H1 (cell line): ENCODE measurements at regions not wholly inside any gene's neighbourhood (a gene's known extent, or its start where the extent isn't known, plus 50 kb on each side); places are given as distances from the start of the nearest gene placed in this dataset.

Experiments
- CTCF ChIA-PET: fragments of 300-600 bp; sonication (Branson Sonifier 250); formaldehyde crosslinking; loops from one replicate; lab custom pipeline; 2021; ENCODE audit not compliant: partially characterized antibody; lab: Charles Lee
- POLR2A ChIA-PET: fragments of 300-600 bp; sonication (Branson Sonifier 250); formaldehyde crosslinking; loops from one replicate; lab custom pipeline; 2021; ENCODE audit warnings: inconsistent platforms; ENCODE audit not compliant: partially characterized antibody; lab: Charles Lee
- DNase-seq, 2 experiments: peaks; one replicate each; pipeline versions ENCODE4 v3.0.0 to v3.0.0-alpha.2; 2010 to 2022; ENCODE audit warnings: low spot score in 2 of 2, low read depth in 1 of 2, mixed read lengths in 1 of 2
- FAIRE-seq: peaks from 2 replicates; lab custom pipeline; 2011; peaks lifted over from hg19 to GRCh38; lab: Jason Lieb, UNC
- H2AFZ ChIP-seq: 2 replicates; pipeline ENCODE4 v1.8.1; 2012; ENCODE audit warnings: low read length, inconsistent platforms
- H2AK5ac ChIP-seq: 2 replicates; pipeline ENCODE4 v1.6.1; 2013; ENCODE audit warnings: low read depth, low read length
- H2BK120ac ChIP-seq: replicated peaks from 2 replicates; pipeline ENCODE3; 2013; ENCODE audit warnings: low read depth, low read length, inconsistent platforms
- H2BK12ac ChIP-seq: 2 replicates; pipeline ENCODE4 v1.6.1; 2013; ENCODE audit warnings: low read depth, low read length
- H2BK15ac ChIP-seq: 2 replicates; pipeline ENCODE4 v1.6.1; 2013; ENCODE audit warnings: low read length
- H2BK20ac ChIP-seq: 2 replicates; pipeline ENCODE4 v1.6.1; 2013; ENCODE audit warnings: low read length
- H2BK5ac ChIP-seq: 2 replicates; pipeline ENCODE4 v1.6.1; 2013; ENCODE audit warnings: low read depth, low read length
- H3K14ac ChIP-seq: 2 replicates; pipeline ENCODE4 v1.6.1; 2013; ENCODE audit warnings: inconsistent platforms; ENCODE audit not compliant: insufficient read length
- H3K18ac ChIP-seq: 2 replicates; pipeline ENCODE4 v1.6.1; 2013; ENCODE audit warnings: low read length; ENCODE audit errors: extremely low read depth
- H3K23ac ChIP-seq: 2 replicates; pipeline ENCODE4 v1.6.1; 2013; ENCODE audit warnings: inconsistent platforms; ENCODE audit not compliant: insufficient read length
- H3K23me2 ChIP-seq: 2 replicates; pipeline ENCODE4 v1.6.1; 2013; ENCODE audit warnings: low read depth, low read length
- H3K27ac ChIP-seq: 2 replicates; pipeline ENCODE4 v1.6.1; 2011; ENCODE audit warnings: low read depth, low read length, inconsistent platforms
- H3K27me3 ChIP-seq, 4 experiments: replicated peaks in 1 of 4; 1 replicate in 1 of 4; 2 replicates in 3 of 4; pipeline versions ENCODE4 v1.6.1 to v1.8.1; 2011 to 2013; ENCODE audit warnings: low read length in 3 of 4, mild to moderate bottlenecking in 3 of 4, inconsistent platforms in 2 of 4, mixed read lengths in 2 of 4, moderate library complexity in 1 of 4; ENCODE audit not compliant: control insufficient read depth in 3 of 4, insufficient read depth in 3 of 4; ENCODE audit errors: extremely low read depth in 1 of 4
- H3K36me3 ChIP-seq, 4 experiments: 2 replicates each; pipeline versions ENCODE4 v1.6.1 to v1.8.1; 2011 to 2013; ENCODE audit warnings: mild to moderate bottlenecking in 4 of 4, low read length in 3 of 4, moderate library complexity in 2 of 4, control low read depth in 1 of 4, inconsistent platforms in 1 of 4; ENCODE audit not compliant: insufficient read depth in 4 of 4, control insufficient read depth in 2 of 4
- H3K4ac ChIP-seq: replicated peaks from 2 replicates; pipeline ENCODE3; 2013; ENCODE audit warnings: low read length, low read depth, mixed read lengths, inconsistent platforms; ENCODE audit not compliant: insufficient read length
- H3K4me1 ChIP-seq, 4 experiments: replicated peaks in 1 of 4; 1 replicate in 1 of 4; 2 replicates in 3 of 4; pipeline versions ENCODE4 v1.6.1 to v1.8.1; 2011 to 2013; ENCODE audit warnings: low read length in 3 of 4, inconsistent platforms in 2 of 4, mixed read lengths in 1 of 4; ENCODE audit not compliant: insufficient read depth in 4 of 4, control insufficient read depth in 3 of 4
- H3K4me2 ChIP-seq, 2 experiments: 2 replicates each; pipeline versions ENCODE4 v1.6.1 to v1.8.1; 2011 to 2013; ENCODE audit warnings: low read depth in 2 of 2, low read length in 2 of 2, control low read depth in 1 of 2, inconsistent platforms in 1 of 2, mild to moderate bottlenecking in 1 of 2; ENCODE audit not compliant: insufficient read depth in 1 of 2
- H3K4me3 ChIP-seq, 4 experiments: fragments of 200-600, 300-600 bp in 1 of 4; sonication (generic), shearing (Covaris generic), sonication (Bioruptor Twin) in 1 of 4; 2 replicates each; pipeline versions ENCODE4 v1.5.1 to v1.8.1; 2011 to 2016; ENCODE audit warnings: low read length in 4 of 4, low read depth in 3 of 4, control low read depth in 2 of 4, inconsistent platforms in 2 of 4, mild to moderate bottlenecking in 2 of 4, mixed read lengths in 1 of 4, moderate library complexity in 1 of 4; ENCODE audit not compliant: insufficient read depth in 2 of 4; ENCODE audit errors: extremely low read depth in 1 of 4
- H3K56ac ChIP-seq: replicated peaks from 2 replicates; pipeline ENCODE3; 2013; ENCODE audit warnings: low read depth, mild to moderate bottlenecking, mixed read lengths, low read length, inconsistent platforms; ENCODE audit not compliant: insufficient read length
- H3K79me1 ChIP-seq: 2 replicates; pipeline ENCODE4 v1.6.1; 2013; ENCODE audit warnings: low read depth, low read length, control low read depth
- H3K79me2 ChIP-seq, 2 experiments: 2 replicates each; pipeline versions ENCODE4 v1.6.1 to v1.8.1; 2012 to 2013; ENCODE audit warnings: low read length in 2 of 2, mild to moderate bottlenecking in 2 of 2, inconsistent platforms in 1 of 2; ENCODE audit not compliant: insufficient read depth in 2 of 2, control insufficient read depth in 1 of 2
- H3K9ac ChIP-seq, 4 experiments: replicated peaks in 1 of 4; 1 replicate in 1 of 4; 2 replicates in 3 of 4; pipeline versions ENCODE4 v1.6.1 to v1.8.1; 2011 to 2013; ENCODE audit warnings: low read depth in 3 of 4, low read length in 3 of 4, control low read depth in 2 of 4, mild to moderate bottlenecking in 2 of 4, moderate library complexity in 2 of 4, inconsistent platforms in 1 of 4; ENCODE audit errors: extremely low read depth in 1 of 4
- H3K9me3 ChIP-seq, 2 experiments: 2 replicates each; pipeline versions ENCODE4 v1.6.1 to v1.8.1; 2012 to 2013; ENCODE audit warnings: mild to moderate bottlenecking in 2 of 2, moderate library complexity in 2 of 2, control low read depth in 1 of 2, inconsistent platforms in 1 of 2, low read depth in 1 of 2, low read length in 1 of 2, mixed read lengths in 1 of 2; ENCODE audit not compliant: insufficient read depth in 2 of 2
- H4K20me1 ChIP-seq, 2 experiments: replicated peaks in 1 of 2; 2 replicates each; pipeline versions ENCODE3 to v1.8.1; 2011 to 2013; ENCODE audit warnings: inconsistent platforms in 2 of 2, low read length in 2 of 2, mild to moderate bottlenecking in 1 of 2; ENCODE audit not compliant: insufficient read depth in 2 of 2, control insufficient read depth in 1 of 2
- H4K5ac ChIP-seq: 2 replicates; pipeline ENCODE4 v1.6.1; 2013; ENCODE audit warnings: low read length, low read depth, mixed read lengths, inconsistent platforms; ENCODE audit not compliant: insufficient read length
- H4K8ac ChIP-seq: 2 replicates; pipeline ENCODE4 v1.8.0; 2013; ENCODE audit warnings: mild to moderate bottlenecking, moderate library complexity, low read length, inconsistent platforms; ENCODE audit not compliant: insufficient read depth; ENCODE audit errors: extremely low read depth
- H4K91ac ChIP-seq: replicated peaks from 2 replicates; pipeline ENCODE3; 2013; ENCODE audit warnings: low read length, mixed read lengths, inconsistent platforms; ENCODE audit not compliant: insufficient read length
- CHD1 ChIP-seq: IDR thresholded peaks from 2 replicates; pipeline ENCODE4 v1.6.1; 2012; ENCODE audit warnings: low read depth, low read length, improper control_type of control experiment
- CHD2 ChIP-seq: IDR thresholded peaks from 2 replicates; pipeline ENCODE4 v1.6.1; 2012; ENCODE audit warnings: low read length, improper control_type of control experiment
- CREB1 ChIP-seq: IDR thresholded peaks from 2 replicates; pipeline ENCODE4 v1.6.1; 2012; ENCODE audit warnings: inconsistent platforms
- CTBP2 ChIP-seq: IDR thresholded peaks from 2 replicates; pipeline ENCODE4 v1.7.0; 2011; ENCODE audit warnings: borderline replicate concordance, mild to moderate bottlenecking, moderate library complexity, mixed read lengths, low read length; ENCODE audit not compliant: insufficient read depth, insufficient read length
- EGR1 ChIP-seq: IDR thresholded peaks from 2 replicates; pipeline ENCODE4 v1.6.1; 2011; ENCODE audit warnings: low read depth, low read length, borderline replicate concordance
- EZH2 ChIP-seq: fragments of 200-600 bp; sonication (generic); IDR thresholded peaks from 2 replicates; pipeline ENCODE4 v1.7.1; 2012; ENCODE audit warnings: low read depth, mild to moderate bottlenecking, moderate library complexity, low read length, inconsistent platforms; ENCODE audit not compliant: severe bottlenecking
- GABPA ChIP-seq: IDR thresholded peaks from 2 replicates; pipeline ENCODE4 v1.6.1; 2011; ENCODE audit warnings: mild to moderate bottlenecking, low read length, moderate library complexity, borderline replicate concordance; ENCODE audit not compliant: insufficient read depth
- KDM1A ChIP-seq: fragments of 200-600, 300-600 bp; sonication (generic); IDR thresholded peaks from 2 replicates; pipeline ENCODE4 v1.7.1; 2016; ENCODE audit warnings: mild to moderate bottlenecking, low read length, borderline replicate concordance
- MAFK ChIP-seq: IDR thresholded peaks from 2 replicates; pipeline ENCODE4 v1.6.1; 2012; ENCODE audit warnings: low read depth, mild to moderate bottlenecking, improper control_type of control experiment, low read length
- POLR2A ChIP-seq, 2 experiments: IDR thresholded peaks; 1 replicate in 1 of 2; 2 replicates in 1 of 2; pipeline ENCODE4 v1.6.1; 2011; ENCODE audit warnings: low read depth in 2 of 2, low read length in 2 of 2, mild to moderate bottlenecking in 2 of 2; ENCODE audit errors: control extremely low read depth in 1 of 2
- RBBP5 ChIP-seq: IDR thresholded peaks from 2 replicates; pipeline ENCODE4 v1.7.1; 2012; ENCODE audit warnings: low read depth, mild to moderate bottlenecking, inconsistent platforms, low read length, moderate library complexity, borderline replicate concordance
- SIN3A ChIP-seq, 2 experiments: IDR thresholded peaks in 1 of 2; conservative IDR thresholded peaks in 1 of 2; 2 replicates each; pipeline ENCODE4 v1.6.1; 2011 to 2012; ENCODE audit warnings: low read length in 2 of 2, improper control_type of control experiment in 1 of 2, low read depth in 1 of 2, mild to moderate bottlenecking in 1 of 2
- SRF ChIP-seq: IDR thresholded peaks from 2 replicates; pipeline ENCODE4 v1.6.1; 2011; ENCODE audit warnings: mild to moderate bottlenecking, low read depth, low read length, moderate library complexity
- WGBS, 2 experiments: shearing (Covaris generic) in 1 of 2; methylation state at CpG; one replicate each; pipeline versions ENCODE4 v1.1.6 to v1.1.7; 2013 to 2015; ENCODE audit warnings: low lambda C conversion rate in 2 of 2, mixed read lengths in 2 of 2, inconsistent platforms in 1 of 2, low coverage in 1 of 2, missing lambda C conversion rate in 1 of 2; ENCODE audit not compliant: insufficient replicate concordance in 2 of 2, insufficient coverage in 1 of 2, insufficient read length in 1 of 2; ENCODE audit errors: extremely low coverage in 1 of 2, missing lambda C conversion rate in 1 of 2; 5-methylcytosine and 5-hydroxymethylcytosine counted together
- TF ChIP-seq, protein P1 (sequence below): IDR thresholded peaks from 2 replicates; pipeline ENCODE4 v1.6.1; 2012; ENCODE audit warnings: inconsistent platforms

DNA sequence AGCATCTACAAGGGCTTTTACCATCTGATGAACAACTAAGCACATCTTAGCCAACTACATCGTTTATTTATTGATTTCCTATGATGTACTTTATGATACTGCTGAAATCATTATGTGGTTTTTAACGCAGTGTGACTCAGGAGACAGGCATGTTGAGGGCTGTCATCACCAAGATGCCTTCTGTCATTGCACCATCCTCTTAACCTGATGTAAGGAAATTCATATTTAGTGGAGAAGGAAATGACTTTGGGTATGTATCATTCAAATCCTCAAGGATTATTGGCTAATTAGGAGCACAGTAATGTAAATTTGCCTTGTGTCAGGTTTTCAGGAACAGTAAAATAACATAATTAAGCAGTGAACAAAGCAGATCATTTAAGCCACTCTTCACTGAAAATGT, 138.5 kb upstream of the MGMT start:
- no peak overlapping the region for H4K91ac ChIP-seq
- H3K23ac ChIP-seq, result no peak overlapping the region
- H3K4me3 ChIP-seq, result no peak overlapping the region
- H3K36me3 ChIP-seq, result no peaks in the 10 kb centered on the region
- WGBS, 2 experiments, result 95% methylated on average over 2 of the region's 2 CpGs; no CpG with 5 or more reads in 1 of the 2 experiments
- no peak overlapping the region for H2BK12ac ChIP-seq
- H3K4me2 ChIP-seq, result no peak overlapping the region
- H4K20me1 ChIP-seq, result no peaks in the 10 kb centered on the region
- no peaks in the 10 kb centered on the region for H3K23me2 ChIP-seq
- no peak overlapping the region for H2BK20ac ChIP-seq
- H3K27me3 ChIP-seq, result no peaks in the 10 kb centered on the region; a peak in 1 of 7 replicates
- H4K5ac ChIP-seq, result no peak overlapping the region
- FAIRE-seq, result no peak
- no peak overlapping the region for H2AK5ac ChIP-seq
- H2AFZ ChIP-seq, result no peak overlapping the region
- H3K4me1 ChIP-seq, result peaks cover 0 to 2% (median 1%) of the 10 kb centered on the region in 4 experiments; a peak in 4 of 7 replicates
- H2BK5ac ChIP-seq, result no peak overlapping the region
- no peaks in the 10 kb centered on the region for H3K79me1 ChIP-seq
- H3K9me3 ChIP-seq, result no peaks in the 10 kb centered on the region
- H2BK15ac ChIP-seq, result no peak overlapping the region
- no peak overlapping the region for H3K27ac ChIP-seq
- H4K8ac ChIP-seq, result no peak overlapping the region
- no peak overlapping the region for H3K56ac ChIP-seq
- H3K79me2 ChIP-seq, result no peaks in the 10 kb centered on the region
- H3K9ac ChIP-seq, result no peak overlapping the region
- H3K14ac ChIP-seq, result no peak overlapping the region
- no peak overlapping the region for H3K4ac ChIP-seq
- POLR2A ChIA-PET, result no interaction called here
- CTCF ChIA-PET, result interaction anchor here (0.8 kb wide), 1 partner anchor 10 kb away, joined by 3 read pairs; no protein-coding TSS in a partner anchor
- no peak overlapping the region for H2BK120ac ChIP-seq
- no peak overlapping the region for H3K18ac ChIP-seq
- no peak for DNase-seq
- TF ChIP-seq CHD2 (no peak), GABPA (no peak), CTBP2 (no peak), SRF (no peak), KDM1A (no peak), POLR2A (IDR thresholded peaks at IDR 0.05; ENCODE audit: control extremely low read depth in 1 of 2, low read depth in 2 of 2, low read length in 2 of 2) (no peak), CHD1 (no peak), CREB1 (no peak), EGR1 (no peak), EZH2 (no peak), RBBP5 (no peak), SIN3A (conservative IDR thresholded peaks at IDR 0.05 in 1 of 2, IDR thresholded peaks at IDR 0.05 in 1 of 2; ENCODE audit: low read depth in 1 of 2, low read length in 2 of 2) (no peak), MAFK (no peak)
- TF ChIP-seq, protein P1, sequence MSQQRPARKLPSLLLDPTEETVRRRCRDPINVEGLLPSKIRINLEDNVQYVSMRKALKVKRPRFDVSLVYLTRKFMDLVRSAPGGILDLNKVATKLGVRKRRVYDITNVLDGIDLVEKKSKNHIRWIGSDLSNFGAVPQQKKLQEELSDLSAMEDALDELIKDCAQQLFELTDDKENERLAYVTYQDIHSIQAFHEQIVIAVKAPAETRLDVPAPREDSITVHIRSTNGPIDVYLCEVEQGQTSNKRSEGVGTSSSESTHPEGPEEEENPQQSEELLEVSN, result no peak
